H1 (cell line): ENCODE measurements at regions not wholly inside any gene's neighbourhood (a gene's known extent, or its start where the extent isn't known, plus 50 kb on each side); places are given as distances from the start of the nearest gene placed in this dataset.

Source experiments
- ATF3 ChIP-seq: IDR thresholded peaks from 2 replicates; pipeline ENCODE4 v1.6.1; 2011; ENCODE audit warnings: low read depth, mild to moderate bottlenecking, low read length; ENCODE audit not compliant: insufficient read depth
- NANOG ChIP-seq: IDR thresholded peaks from 2 replicates; pipeline ENCODE4 v1.6.1; 2011; ENCODE audit warnings: low read length, low read depth, mild to moderate bottlenecking, inconsistent platforms; ENCODE audit not compliant: insufficient read depth, poor library complexity, severe bottlenecking

DNA sequence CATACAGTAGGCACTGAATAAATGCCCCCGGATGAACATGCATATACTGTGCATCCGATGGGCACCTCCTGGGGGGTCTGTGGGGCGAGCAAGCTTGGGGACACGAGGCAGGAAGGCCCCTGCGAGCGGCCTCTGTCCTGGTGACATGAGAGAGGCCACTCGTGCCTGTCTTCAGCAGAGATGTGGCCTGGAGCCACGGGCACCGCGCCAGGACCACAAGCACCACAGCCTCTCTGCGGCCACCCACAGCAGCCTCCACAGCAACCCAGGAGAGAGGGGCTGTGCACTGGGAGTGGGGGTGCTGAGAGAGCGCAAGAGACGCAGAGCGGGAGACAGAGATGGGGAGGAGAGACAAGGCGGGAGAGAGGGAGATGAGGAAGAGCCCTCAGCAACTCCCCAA is 118.5 kb downstream of the RFLNA start:
- TF ChIP-seq NANOG, result no peak
- TF ChIP-seq ATF3, result no peak
